SU-DHL-6 (cell line): ENCODE measurements at regions not wholly inside any gene's neighbourhood (a gene's known extent, or its start where the extent isn't known, plus 50 kb on each side); places are given as distances from the start of the nearest gene placed in this dataset.

Source experiments
- EZH2phosphoT487 ChIP-seq: fragments of 200-600 bp; sonication (generic), shearing (Covaris generic); conservative IDR thresholded peaks from 2 replicates; pipeline ENCODE4 v1.6.1; 2018; ENCODE audit warnings: mild to moderate bottlenecking, antibody characterized with exemption, low read length, moderate library complexity, mixed read lengths
- TF ChIP-seq, protein P1 (sequence below): fragments of 200-600 bp; sonication (generic); IDR thresholded peaks from one replicate; pipeline ENCODE4 v1.5.1; 2017; ENCODE audit warnings: antibody characterized with exemption, mild to moderate bottlenecking, low read length, moderate library complexity; ENCODE audit not compliant: insufficient read depth, poor library complexity, severe bottlenecking

DNA sequence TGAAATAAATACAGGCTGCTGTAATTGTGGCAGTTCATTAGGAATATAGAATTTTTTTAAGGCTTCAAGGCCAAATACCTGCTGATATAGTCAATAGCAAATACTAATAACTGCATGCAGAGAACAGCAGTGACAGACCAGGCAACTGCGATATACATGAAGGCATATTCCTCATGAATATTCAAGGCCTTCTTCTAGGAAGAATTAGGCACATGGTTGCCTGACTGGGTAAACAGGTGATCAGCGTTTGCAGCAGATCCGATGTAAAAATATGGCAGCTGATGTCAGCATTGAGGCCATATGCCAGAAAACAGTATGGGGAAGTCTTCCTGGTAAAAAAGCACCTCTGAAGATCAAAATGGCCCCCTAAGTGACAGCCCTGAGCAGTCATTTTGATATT, 629.7 kb downstream of the UQCRFS1 start:
- TF ChIP-seq, protein P1, sequence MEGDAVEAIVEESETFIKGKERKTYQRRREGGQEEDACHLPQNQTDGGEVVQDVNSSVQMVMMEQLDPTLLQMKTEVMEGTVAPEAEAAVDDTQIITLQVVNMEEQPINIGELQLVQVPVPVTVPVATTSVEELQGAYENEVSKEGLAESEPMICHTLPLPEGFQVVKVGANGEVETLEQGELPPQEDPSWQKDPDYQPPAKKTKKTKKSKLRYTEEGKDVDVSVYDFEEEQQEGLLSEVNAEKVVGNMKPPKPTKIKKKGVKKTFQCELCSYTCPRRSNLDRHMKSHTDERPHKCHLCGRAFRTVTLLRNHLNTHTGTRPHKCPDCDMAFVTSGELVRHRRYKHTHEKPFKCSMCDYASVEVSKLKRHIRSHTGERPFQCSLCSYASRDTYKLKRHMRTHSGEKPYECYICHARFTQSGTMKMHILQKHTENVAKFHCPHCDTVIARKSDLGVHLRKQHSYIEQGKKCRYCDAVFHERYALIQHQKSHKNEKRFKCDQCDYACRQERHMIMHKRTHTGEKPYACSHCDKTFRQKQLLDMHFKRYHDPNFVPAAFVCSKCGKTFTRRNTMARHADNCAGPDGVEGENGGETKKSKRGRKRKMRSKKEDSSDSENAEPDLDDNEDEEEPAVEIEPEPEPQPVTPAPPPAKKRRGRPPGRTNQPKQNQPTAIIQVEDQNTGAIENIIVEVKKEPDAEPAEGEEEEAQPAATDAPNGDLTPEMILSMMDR, result no peak
- TF ChIP-seq EZH2phosphoT487, result no peak
